ENCODE measurements at regions not wholly inside any gene's neighbourhood (a gene's known extent, or its start where the extent isn't known, plus 50 kb on each side); places are given as distances from the start of the nearest gene placed in this dataset.

GRCh38 chr7:153886506-153887441, 165.4 kb upstream of the DPP6 start:
- TF ChIP-seq POLR2AphosphoS5 (IDR thresholded peaks at IDR 0.05; ENCODE audit: low read depth, low read length) (no peak), POLR2A (IDR thresholded peaks at IDR 0.05; ENCODE audit: low read depth, low read length) (no peak)
